ENCODE measurements at regions not wholly inside any gene's neighbourhood (a gene's known extent, or its start where the extent isn't known, plus 50 kb on each side); places are given as distances from the start of the nearest gene placed in this dataset.

- Histone ChIP-seq H3K4me1 (ENCODE audit: insufficient read depth) (peaks cover 13% of the 10 kb centered on the region), H3K9me2 (replicated peaks; ENCODE audit: insufficient read depth) (no peaks in the 10 kb centered on the region), H3K9me3 (ENCODE audit: low read depth) (no peaks in the 10 kb centered on the region), H3K4me2 (no peak overlapping the region), H3K36me3 (replicated peaks; ENCODE audit: insufficient read depth, low read depth) (no peaks in the 10 kb centered on the region), H2AFZ (no peak overlapping the region), H3K4me3 (no peak overlapping the region), H3K27ac (no peak overlapping the region), H4K20me1 (ENCODE audit: insufficient read depth, poor library complexity, severe bottlenecking) (no peaks in the 10 kb centered on the region), H3K27me3 (no peaks in the 10 kb centered on the region), H3K79me2 (no peaks in the 10 kb centered on the region)
- 85% methylated on average over 11 of the region's 11 CpGs for WGBS (ENCODE audit: low lambda C conversion rate, missing lambda C conversion rate)
- no peak for DNase-seq (ENCODE audit: low spot score)
- TF ChIP-seq CTCF (IDR thresholded peaks at IDR 0.05; ENCODE audit: poor library complexity) (no peak), EZH2 (IDR thresholded peaks at IDR 0.05; ENCODE audit: borderline replicate concordance) (no peak), EZH2phosphoT487 (IDR thresholded peaks at IDR 0.05; ENCODE audit: low read depth, severe bottlenecking, unreplicated experiment) (no peak)
Measured at GRCh38 chr11:11074686-11075335, 217.0 kb upstream of the ZBED5 start.

- WGBS (ENCODE audit: low lambda C conversion rate, missing lambda C conversion rate), result 84% methylated on average over 1 of the region's 1 CpG
Measured at GRCh38 chr11:11073996-11074395, 216.1 kb upstream of the ZBED5 start.

GRCh38 chr11:11072067-11072466 lies 214.2 kb upstream of the ZBED5 start:
- Histone ChIP-seq H3K79me2 (no peaks in the 10 kb centered on the region), H3K27ac (no peak overlapping the region), H3K27me3 (no peaks in the 10 kb centered on the region), H3K9me3 (ENCODE audit: low read depth) (no peaks in the 10 kb centered on the region), H3K9me2 (replicated peaks; ENCODE audit: insufficient read depth) (no peaks in the 10 kb centered on the region), H2AFZ (no peak overlapping the region), H3K4me3 (no peak overlapping the region), H3K4me2 (no peak overlapping the region), H3K36me3 (replicated peaks; ENCODE audit: insufficient read depth, low read depth) (no peaks in the 10 kb centered on the region), H3K4me1 (ENCODE audit: insufficient read depth) (peaks cover 13% of the 10 kb centered on the region), H4K20me1 (ENCODE audit: insufficient read depth, poor library complexity, severe bottlenecking) (no peaks in the 10 kb centered on the region)
- TF ChIP-seq EZH2 (IDR thresholded peaks at IDR 0.05; ENCODE audit: borderline replicate concordance) (no peak), EZH2phosphoT487 (IDR thresholded peaks at IDR 0.05; ENCODE audit: low read depth, severe bottlenecking, unreplicated experiment) (no peak), CTCF (IDR thresholded peaks at IDR 0.05; ENCODE audit: poor library complexity) (no peak)
- WGBS (ENCODE audit: low lambda C conversion rate, missing lambda C conversion rate), result 73% methylated on average over 3 of the region's 3 CpGs
- DNase-seq (ENCODE audit: low spot score), result no peak

More at GRCh38 chr11:11073996-11074395, 216.1 kb upstream of the ZBED5 start:
- Histone ChIP-seq H3K9me2 (replicated peaks; ENCODE audit: insufficient read depth) (no peaks in the 10 kb centered on the region), H3K79me2 (no peaks in the 10 kb centered on the region), H3K36me3 (replicated peaks; ENCODE audit: insufficient read depth, low read depth) (no peaks in the 10 kb centered on the region), H3K27me3 (no peaks in the 10 kb centered on the region), H2AFZ (no peak overlapping the region), H3K9me3 (ENCODE audit: low read depth) (no peaks in the 10 kb centered on the region), H3K27ac (no peak overlapping the region), H4K20me1 (ENCODE audit: insufficient read depth, poor library complexity, severe bottlenecking) (no peaks in the 10 kb centered on the region), H3K4me3 (no peak overlapping the region), H3K4me2 (no peak overlapping the region), H3K4me1 (ENCODE audit: insufficient read depth) (peaks cover 13% of the 10 kb centered on the region)
- no peak for DNase-seq (ENCODE audit: low spot score)
- TF ChIP-seq EZH2phosphoT487 (IDR thresholded peaks at IDR 0.05; ENCODE audit: low read depth, severe bottlenecking, unreplicated experiment) (no peak), CTCF (IDR thresholded peaks at IDR 0.05; ENCODE audit: poor library complexity) (no peak), EZH2 (IDR thresholded peaks at IDR 0.05; ENCODE audit: borderline replicate concordance) (no peak)

All from hepatocyte (in vitro differentiated cells).